NCI-H524 (cell line): ENCODE measurements at regions not wholly inside any gene's neighbourhood (a gene's known extent, or its start where the extent isn't known, plus 50 kb on each side); places are given as distances from the start of the nearest gene placed in this dataset.
A peak's percentile ranks its signal among the peaks of the same experiment; 100 is the strongest.
"Not testable (repeated sequence)": the region's sequence is repeated elsewhere in the genome, so short reads cannot be mapped to it uniquely, and the experiment has no call there.

Source experiments
- DNase-seq, 2 experiments: peaks; one replicate each; lab custom pipeline; 2025; lab: John Stamatoyannopoulos, UW

GRCh38 chr4:104138116-104138515, 356.6 kb downstream of the CXXC4 start:
- no peak for DNase-seq

GRCh38 chr4:104129243-104129642, 365.5 kb downstream of the CXXC4 start:
- no peak for DNase-seq

DNA sequence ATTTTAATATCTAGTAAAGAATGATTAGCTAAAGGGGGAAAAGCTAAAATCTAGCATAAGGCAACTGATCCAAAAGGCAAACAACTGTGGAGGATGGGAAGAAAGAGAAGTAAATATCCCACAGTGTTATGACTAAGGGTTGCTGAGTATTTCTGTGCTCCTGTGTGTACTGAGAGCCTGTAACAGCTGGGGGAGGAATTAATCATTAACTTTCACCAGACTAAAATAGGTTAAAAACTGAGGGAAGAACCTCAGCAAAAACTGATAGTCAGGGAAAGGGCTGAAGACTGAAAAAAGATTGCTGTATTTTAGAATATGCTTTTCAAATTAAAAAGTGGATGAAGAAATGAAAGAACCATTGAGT, 365.9 kb downstream of the CXXC4 start:
- no peak for DNase-seq

GRCh38 chr4:104128031-104128849, 366.5 kb downstream of the CXXC4 start:
- DNase-seq = no peak

- DNase-seq = no peak
These were observed 371.7 kb downstream of the CXXC4 start for GRCh38 chr4:104123021-104123420.

- DNase-seq = no peak
These were observed 376.9 kb downstream of the CXXC4 start for GRCh38 chr4:104117776-104118175.

- no peak for DNase-seq
These were observed 380.8 kb downstream of the CXXC4 start for GRCh38 chr4:104113850-104114249.

DNA sequence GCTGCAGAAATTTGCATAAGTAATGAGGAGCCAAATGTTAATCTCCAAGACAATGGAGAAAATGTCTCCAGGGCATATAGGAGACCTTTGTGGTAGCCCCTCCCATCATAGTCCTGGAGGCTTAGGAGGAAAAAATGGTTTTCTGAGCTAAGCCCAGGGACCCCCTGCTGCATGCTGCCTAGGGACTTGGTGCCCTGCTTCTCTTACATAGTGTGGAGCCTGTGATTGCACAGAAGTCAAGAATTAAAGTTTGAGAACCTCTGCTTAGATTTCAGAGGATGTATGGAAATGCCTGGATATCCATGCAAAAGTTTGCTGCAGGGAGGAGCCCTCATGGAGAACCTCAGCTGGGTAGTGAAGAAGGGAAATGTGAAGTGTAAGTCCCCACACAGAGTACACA, 379.4 kb upstream of the TACR3 start:
- no peak for DNase-seq

DNA sequence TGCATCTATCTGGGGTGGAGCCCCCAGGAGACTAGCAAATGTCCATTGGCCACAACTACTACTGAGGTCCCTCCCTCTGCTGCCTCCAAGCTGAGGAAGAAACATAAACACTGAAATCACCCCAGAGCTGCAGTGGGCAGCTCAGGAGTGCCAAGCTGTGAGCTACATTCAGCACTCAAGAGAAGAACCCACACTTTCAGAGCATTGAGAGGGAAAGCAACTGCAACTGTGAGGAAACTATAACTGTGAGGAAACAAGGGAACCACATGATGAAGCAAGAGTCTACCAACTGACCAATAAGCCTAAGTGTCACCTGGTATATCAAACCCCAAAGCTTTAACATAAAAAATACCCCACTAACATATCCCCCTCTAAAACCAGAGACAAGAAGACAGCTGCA, 373.5 kb upstream of the TACR3 start:
- no peak for DNase-seq

DNA sequence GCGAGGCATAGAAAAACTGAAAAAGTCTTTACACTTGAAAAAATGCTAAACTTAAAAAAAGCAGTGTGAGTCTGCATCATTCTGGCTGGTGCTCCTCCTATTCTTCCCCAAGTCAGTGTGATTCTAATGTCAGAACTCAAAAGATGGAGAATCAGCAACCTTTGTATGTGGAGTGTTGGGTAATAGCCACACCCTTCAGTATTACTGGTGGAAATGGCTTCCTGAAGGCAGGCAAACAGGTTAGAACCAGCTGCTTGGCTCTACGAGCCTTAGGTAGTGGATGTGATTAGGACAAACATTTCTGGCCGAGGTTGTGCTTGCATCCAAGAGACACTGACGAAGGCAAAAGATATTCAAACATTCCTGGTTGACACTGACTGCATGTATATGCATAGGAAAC, 353.4 kb upstream of the TACR3 start:
- no peak for DNase-seq

DNA sequence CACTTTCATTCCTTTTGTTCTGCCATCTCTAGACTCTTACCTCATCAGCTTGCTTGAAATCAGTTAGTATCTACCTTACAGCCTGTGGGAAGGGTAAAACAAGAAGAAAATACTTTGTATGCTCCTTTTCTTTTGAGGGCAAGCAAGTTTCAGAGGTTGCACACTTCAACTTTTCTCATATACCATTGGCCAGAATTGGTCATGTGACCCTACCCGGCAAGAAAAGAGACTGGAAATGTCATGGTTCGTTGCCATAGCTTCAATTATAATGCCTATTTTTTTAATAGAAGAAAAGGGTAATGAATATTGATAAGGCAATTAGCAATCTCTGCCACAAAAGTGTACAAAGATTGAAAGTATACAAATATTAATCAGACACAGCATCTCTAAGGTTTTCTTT, 346.7 kb upstream of the TACR3 start:
- DNase-seq = no peak

- DNase-seq = peak; percentile 33 to 41
These were observed 345.1 kb upstream of the TACR3 start for GRCh38 chr4:104064646-104065577.

GRCh38 chr4:104063341-104063740, 343.6 kb upstream of the TACR3 start:
- no peak for DNase-seq

- no peak for DNase-seq
These were observed 324.6 kb upstream of the TACR3 start for GRCh38 chr4:104044369-104044768.

DNA sequence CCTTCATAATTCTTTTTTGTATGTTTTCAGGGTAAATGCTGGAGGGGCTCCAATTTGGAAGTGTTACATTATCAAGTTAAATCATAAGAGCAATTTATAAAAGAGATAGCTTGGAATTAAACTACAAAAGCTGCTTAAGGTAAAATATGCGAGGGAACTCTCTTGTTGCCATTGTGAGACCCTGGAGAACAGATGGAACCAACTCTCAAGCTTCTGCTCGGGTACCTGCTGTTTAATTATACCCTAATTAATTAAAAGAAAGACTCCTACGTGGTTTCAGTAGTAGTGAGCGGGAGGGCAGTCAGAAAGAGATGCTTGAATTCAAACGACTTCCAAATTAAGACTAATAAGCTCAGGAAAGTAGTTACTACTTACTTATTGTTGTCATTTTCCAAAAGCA, 313.1 kb upstream of the TACR3 start:
- peak in 1 of 2 experiments; percentile 79 for DNase-seq

GRCh38 chr4:104025251-104025650, 305.5 kb upstream of the TACR3 start:
- DNase-seq = peak; percentile 12 to 25

DNA sequence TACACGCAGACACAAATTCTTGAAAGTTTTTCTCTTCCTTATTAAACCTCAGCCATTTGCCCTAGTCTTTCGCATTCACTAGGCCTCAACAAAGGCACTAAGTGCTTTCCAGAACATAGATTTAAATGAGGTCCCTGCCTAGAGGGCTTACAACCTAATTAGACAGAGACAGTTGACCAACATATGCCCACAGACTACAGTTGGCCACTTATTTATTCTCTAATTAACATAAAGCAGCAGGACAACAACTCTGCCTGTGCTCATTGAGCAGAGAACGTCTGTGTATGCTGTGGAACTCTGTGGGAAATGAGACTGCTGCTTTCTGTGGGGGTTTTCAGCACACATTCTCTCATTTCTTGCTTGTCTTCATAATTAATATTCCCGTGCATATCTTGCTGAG, 303.0 kb upstream of the TACR3 start:
- peak in 1 of 2 experiments; percentile 69 for DNase-seq

GRCh38 chr4:104022226-104022625, 302.4 kb upstream of the TACR3 start:
- DNase-seq = no peak

DNA sequence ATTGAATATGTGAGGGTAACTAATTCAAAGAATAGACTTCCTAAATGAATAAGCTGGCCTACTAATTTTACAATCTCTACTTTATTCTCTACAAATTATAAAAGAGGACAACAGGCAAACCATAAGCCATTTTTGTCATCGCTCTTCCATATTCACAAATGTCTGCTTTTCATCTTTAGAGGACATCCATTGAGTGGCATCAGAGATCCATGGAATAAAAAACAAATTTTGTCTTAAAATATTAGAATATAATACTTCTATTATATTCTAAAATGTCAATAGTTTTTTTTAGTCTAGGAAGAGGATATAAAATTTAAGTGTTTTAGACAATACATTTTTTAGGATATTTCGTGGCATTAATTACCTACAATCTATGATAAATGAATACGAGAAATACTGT, 300.9 kb upstream of the TACR3 start:
- no peak for DNase-seq

- DNase-seq = no peak
These were observed 297.4 kb upstream of the TACR3 start for GRCh38 chr4:104017213-104017612.

DNA sequence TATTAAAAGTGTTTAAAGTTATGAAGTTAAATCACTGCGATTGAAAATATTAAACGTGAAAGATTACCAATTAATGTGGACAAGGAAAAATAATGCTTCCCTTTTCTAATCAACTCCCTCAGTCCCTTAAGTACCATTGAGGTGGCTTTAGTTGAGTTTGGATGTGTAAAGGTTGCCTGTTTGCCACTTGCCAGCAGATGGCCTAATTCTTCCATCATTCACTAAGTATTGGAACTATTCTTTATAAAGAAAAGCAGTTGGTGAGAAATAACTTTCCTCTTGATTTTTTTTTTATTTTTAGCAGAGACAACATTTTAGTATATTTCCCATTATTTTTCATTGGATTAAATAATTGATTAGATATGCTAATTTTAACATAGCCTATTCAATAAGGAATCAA, 295.9 kb upstream of the TACR3 start:
- peak in 1 of 2 experiments; percentile 41 for DNase-seq

GRCh38 chr4:104010722-104011121, 290.9 kb upstream of the TACR3 start:
- no peak for DNase-seq

DNA sequence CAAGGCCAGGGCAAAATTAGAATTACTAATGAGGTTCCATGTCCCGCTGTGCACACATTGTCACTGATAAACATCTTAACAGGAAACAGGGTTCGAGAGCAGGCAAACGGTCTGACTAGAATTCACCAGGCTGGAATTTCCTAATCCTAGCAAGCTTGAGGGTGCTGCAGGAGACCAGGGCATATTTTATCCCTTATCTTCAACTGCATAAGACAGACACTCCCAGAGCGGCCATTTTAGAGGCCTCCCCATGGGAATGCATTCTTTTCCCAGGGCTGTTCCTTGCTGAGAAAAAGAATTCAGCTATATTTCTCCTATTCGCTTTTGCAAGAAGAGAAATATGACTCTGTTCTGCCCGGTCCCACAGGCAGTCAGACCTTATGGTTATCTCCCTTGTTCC, 282.5 kb upstream of the TACR3 start:
- DNase-seq = not testable (repeated sequence)
